A673 (cell line): ENCODE measurements at regions not wholly inside any gene's neighbourhood (a gene's known extent, or its start where the extent isn't known, plus 50 kb on each side); places are given as distances from the start of the nearest gene placed in this dataset.

Source experiments
- EZH2 ChIP-seq: fragments of 200-600 bp; sonication (generic); IDR thresholded peaks from 2 replicates; pipeline ENCODE4 v1.6.1; 2017; ENCODE audit warnings: borderline replicate concordance, low read depth, mild to moderate bottlenecking, mixed read lengths, antibody characterized with exemption, low read length; ENCODE audit not compliant: poor library complexity, severe bottlenecking
- TF ChIP-seq, protein P1 (sequence below): fragments of 300-800, 200-600 bp; sonication (generic); conservative IDR thresholded peaks from 2 replicates; pipeline ENCODE4 v1.5.1; 2017; ENCODE audit warnings: low read depth, mild to moderate bottlenecking, antibody characterized with exemption, low read length, moderate library complexity, mixed read lengths

DNA sequence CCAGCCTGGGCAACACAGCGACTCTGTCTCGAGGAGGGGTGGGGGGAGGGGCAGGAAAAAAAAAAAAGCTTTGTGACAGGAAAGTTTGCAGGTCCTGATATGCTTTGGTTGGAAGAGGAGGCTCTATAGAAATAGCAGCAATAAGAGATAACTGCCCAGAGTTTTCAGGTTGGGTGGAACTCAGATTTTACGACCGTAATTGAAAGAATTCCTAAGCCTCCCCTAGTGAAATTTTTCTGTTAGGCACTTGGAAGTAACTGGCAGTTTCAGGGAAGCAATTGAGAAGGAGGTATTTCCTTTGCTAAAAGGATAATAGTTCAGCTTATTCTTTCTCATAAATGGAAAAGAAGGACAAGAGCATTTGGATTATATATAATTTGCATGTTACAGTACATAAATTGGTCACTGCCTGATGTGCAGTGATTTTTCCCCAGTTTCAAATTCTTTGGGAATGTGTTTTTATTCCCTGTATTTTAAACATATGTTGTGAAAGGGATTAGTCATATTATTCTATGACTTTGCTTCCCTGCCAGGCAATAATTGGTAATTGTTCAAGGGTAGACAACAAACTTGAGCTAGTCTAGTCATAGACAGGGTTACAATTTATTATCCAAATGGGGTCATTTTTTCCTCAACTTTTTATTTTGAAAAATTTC, 452.8 kb downstream of the AEBP2 start:
- TF ChIP-seq, protein P1, sequence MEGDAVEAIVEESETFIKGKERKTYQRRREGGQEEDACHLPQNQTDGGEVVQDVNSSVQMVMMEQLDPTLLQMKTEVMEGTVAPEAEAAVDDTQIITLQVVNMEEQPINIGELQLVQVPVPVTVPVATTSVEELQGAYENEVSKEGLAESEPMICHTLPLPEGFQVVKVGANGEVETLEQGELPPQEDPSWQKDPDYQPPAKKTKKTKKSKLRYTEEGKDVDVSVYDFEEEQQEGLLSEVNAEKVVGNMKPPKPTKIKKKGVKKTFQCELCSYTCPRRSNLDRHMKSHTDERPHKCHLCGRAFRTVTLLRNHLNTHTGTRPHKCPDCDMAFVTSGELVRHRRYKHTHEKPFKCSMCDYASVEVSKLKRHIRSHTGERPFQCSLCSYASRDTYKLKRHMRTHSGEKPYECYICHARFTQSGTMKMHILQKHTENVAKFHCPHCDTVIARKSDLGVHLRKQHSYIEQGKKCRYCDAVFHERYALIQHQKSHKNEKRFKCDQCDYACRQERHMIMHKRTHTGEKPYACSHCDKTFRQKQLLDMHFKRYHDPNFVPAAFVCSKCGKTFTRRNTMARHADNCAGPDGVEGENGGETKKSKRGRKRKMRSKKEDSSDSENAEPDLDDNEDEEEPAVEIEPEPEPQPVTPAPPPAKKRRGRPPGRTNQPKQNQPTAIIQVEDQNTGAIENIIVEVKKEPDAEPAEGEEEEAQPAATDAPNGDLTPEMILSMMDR, result no peak
- no peak for TF ChIP-seq EZH2
